HT1080 (cell line): ENCODE measurements at regions not wholly inside any gene's neighbourhood (a gene's known extent, or its start where the extent isn't known, plus 50 kb on each side); places are given as distances from the start of the nearest gene placed in this dataset.

Source experiments
- DNase-seq: peaks from one replicate; pipeline ENCODE4 v3.0.0-alpha.2; 2015; ENCODE audit warnings: low read depth

DNA sequence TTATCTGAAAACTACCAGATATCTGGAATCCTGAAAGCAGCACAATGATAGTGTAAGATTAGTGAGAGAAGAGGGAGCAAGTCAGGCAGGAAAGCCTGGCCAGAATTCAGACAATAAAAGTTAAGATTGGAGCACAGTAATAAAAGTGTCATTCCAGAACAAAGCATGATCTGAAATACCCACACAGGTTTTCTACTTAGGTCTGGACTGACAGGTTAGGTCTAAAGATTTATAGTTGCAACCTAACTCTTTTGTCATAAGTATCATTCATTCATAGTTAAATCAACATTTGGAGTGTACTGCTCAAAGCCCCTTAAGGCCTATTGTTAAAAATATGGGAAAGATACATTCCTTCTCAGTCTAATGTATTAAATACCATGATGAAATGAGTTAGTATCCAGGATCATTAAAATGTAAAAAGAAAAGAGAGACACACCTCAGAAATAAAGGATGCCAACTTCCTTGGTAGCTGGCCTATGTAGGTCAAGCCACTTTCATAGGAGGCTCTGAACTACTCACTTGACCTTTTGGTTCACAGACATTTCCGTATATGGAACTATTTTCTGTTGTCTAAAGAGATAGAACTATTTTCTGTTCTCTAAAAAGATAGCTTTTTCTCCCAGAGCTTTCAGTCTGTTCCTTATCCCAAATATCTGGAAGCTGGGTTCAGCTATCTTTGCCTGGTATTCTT, 105.2 kb downstream of the FAS start:
- no peak for DNase-seq

DNA sequence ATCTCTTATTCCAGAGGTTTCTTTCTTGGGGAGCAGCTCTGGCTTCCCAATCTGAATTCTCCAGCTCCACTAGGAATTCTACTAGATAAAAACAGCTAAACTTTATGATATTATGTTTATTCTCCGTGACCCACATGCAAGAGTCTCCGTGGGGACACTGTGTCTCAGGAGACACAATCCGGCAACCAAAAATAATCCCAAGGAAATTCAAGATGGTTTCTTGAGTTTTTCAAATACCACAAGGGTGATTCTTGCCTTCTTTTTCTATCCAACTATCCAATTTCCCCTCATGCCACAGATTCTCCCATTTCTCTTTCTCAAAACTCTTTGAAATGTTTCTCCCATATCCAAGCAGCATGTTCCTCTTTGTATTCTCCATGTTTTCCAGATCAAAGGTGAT, 103.1 kb downstream of the FAS start:
- DNase-seq: no peak

DNA sequence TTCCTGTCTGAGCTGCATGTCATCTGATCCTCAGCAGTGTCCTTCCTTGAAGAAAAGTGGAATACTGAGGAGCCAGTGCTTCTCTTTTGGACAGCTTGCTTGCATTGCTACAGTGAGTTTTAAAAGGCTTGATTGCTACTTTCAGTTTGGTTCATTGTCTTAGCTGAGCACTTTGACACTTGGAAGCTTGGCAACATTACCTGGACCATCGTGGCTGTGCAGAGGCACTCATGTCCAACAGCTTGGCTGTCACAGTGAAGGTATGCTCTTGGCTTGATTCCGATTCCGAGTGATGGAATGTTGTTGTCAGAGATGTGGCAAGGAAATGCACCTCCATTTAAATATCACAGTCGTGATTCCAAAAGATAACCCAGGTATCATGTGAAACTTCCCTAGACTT, 102.4 kb downstream of the FAS start:
- no peak for DNase-seq

DNA sequence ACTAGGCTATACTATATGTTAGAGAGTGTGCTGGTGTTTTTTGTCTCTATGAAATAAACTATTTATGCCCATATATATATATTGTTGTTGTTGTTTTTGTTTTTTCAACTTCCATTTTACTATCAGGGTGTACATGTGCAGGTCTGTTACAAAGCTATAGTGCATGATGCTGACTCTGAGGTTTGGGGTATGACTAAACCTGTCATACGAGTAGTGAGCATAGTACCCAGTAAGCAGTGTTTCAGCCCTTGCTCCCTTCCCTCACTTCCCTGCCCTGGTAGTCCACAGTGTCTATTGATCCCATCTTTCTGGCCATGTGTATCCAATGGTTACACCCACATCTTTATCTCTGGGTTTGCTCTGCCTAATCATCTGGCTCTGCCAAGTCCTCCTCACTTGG, 101.8 kb downstream of the FAS start:
- no peak for DNase-seq

DNA sequence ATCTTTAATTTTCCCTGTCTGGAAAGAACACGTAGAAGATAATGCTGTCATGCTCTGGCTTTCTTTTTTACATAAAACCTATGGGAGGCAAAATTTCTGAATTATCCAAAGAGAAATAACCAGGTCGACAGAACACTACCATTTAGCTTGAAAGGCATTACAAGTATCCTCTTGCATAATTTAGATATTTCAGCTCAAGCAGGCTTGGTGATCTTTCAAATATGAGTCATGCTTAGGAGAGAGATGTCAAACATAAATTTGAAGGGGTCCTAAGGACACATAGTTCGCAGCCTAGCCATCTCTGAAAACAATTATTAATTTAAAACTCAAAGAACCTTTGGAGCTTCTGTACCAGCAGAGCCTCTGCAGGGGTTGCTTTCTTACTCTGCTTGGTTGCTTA, 100.9 kb downstream of the FAS start:
- no peak for DNase-seq

DNA sequence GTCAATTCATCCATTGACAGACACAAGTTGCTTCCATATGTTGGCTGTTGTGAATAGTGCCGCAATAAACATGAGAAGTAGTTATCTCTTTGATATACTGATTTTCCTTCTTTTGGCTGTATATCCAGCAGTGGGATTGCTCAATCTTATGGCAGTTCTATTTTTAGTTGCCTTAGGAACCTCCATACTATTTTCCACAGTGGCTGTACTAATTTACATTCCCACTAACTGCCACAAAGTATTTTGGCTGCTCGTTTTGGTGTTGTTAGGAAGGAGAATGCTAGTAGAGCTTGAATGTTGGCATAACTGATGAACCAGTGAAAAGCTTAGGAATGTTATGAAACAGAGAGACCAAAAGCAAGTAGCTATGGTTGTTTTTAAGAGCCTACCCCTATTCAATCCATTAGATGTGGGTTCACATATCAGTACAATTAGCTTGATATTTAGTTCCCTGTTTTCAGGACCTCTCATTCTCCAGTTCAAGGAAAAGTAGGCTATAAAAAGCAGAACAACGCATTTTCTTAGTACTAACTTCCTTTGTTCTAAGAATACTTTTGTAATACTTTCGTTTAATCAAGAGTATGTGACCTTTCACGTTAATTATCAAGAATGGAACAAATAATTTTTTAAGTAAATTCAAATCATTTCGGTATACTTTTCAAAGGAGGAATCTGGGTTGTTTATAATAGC, 100.3 kb downstream of the FAS start:
- no peak for DNase-seq

DNA sequence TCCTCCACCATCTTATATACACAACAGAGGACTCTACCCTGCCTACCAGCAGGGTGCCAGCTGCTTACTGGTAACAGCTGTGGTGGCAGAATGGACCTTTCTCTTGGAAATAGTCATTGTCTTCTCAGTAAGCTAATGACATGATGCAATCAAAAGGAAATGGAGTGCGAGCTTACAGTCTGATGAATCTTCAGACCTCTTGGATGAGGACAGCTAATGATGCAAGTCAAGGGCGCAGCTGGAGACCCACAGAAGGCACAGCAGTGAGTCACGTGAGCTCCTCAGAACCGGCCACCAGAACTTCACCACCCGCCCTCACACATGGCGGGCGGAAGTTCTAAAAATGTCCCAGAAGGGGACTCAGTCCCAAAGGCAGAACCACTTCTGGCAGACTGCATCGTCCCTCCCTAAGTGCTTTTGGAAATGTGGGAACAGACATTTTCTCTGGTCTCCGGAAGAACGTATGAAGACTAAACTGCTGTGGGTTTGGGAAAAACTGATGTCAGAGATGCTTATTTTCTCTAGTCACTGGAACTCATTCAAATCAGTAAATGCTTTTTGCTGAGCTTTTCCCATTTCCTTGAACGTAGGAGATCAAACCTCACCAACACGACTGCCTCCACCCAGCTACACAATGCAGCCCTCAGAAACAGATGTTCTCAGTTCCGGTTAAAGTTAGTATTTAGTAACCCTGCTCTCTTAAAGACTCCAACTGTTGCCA, 96.4 kb downstream of the FAS start:
- peak; percentile 59 for DNase-seq

DNA sequence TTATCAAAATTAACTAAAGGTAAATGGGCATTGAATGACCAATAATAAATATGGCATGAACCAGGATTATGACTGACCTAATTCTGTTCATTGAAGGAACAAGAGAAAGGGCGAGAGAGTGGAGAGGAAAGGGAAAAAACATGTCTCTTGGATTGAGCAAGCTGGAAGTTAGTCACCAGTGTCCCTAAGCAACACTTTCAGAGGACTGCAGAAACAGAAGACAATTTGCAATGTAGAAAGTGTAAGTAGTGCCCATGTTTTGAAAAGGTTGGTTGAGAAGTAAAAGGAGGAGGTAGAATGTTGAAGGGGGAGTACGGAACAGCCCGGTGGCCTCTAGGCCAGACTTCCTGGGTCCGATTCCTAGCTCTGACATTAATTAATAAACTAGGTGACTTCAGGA, 94.6 kb downstream of the FAS start:
- no peak for DNase-seq

DNA sequence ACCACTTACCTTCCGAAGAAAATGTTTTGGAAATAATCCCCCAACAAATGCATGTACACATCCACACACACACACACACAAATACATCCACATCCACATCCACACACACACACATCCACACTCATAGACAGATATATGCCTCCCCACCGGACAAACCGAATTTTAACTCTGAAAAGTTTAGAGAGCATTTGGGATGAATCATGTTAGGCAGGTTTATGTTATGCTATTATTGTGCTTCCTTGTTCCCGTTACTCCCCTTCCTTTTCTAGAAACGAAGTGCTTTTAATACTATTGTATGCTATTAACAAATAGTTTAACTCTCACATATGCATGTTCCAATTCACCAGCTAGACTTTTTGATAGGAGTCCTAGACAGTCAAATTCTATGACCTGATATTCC, 91.5 kb downstream of the FAS start:
- no peak for DNase-seq

DNA sequence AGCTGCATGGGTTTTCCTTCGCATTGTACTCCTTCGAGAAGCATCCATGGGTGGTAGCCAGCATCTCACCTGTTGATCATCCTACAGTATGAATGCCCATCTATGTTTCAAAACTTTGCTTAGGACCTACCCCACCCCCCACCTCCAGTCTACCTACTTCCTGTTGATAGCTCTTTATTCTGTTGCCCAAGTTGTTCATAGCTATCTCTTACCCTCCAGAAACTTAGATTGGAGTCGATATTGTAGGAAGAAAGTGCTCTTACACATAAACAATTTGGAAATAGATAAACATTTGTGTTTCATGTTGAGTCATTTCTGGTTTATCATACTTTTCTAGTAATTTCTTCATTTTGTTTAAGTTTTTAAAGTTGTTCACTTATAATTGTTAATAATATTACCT, 90.1 kb downstream of the FAS start:
- no peak for DNase-seq

DNA sequence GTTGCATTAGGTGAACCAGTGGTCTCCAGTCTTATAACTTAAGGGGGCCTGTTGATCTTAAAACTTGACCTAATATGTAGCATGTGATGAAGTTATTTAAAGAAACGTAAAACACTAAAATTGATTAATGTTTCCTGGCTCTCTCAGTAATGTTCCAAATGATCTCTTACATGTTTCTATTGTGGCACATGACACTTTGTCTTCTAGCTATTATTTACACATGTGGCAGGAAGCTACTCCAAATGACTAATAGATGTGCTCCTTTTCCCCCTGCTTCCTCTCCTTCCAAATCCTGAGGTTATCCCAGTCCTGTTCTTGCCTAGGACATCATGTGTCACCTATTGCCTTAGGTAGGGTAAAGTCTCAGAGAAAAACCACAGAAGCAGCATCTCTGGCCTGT, 89.4 kb downstream of the FAS start:
- DNase-seq: peak; percentile 61

DNA sequence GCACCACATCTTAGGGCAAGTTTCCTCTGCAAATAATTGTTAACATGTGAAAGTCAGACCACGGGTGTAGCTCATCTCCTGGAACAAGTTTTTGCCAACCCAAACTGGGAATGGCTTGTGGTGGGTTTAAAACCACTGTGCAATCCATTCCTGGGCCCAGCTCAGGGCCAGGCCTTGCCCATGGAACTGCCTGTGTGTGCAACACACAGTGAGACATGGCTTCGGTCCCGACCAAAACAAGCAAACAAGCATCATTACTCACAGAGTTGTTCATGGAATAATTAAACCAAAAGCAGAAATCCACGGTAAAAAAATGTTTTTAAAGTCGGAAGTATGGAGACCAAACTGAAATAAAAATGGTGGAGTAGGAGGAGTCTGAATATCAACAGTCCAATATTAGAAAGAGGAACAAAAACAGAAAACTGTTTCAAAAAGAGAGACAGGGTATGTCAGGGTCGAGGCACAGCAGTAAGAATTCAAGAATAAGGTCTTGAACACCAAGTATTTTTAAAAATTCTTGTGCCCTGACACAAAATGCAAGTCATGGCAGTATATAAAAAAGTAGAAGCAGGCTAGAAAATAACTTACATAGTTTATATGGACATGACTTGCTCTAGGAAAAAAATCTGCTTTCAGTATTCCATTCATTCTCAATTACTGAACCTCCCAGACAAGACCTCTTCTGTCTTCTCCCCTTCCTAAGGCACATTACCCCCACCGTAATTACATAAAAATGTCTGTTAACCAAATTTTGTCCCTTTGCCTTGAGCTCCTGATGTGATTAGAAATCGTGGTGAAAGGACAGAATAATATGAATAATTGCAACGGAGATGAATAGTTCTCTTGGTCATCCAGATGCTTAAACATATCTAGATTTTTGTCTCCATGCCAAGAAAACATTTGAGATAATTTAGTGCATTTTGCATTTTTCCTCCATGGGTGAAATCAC, 88.4 kb downstream of the FAS start:
- no peak for DNase-seq

DNA sequence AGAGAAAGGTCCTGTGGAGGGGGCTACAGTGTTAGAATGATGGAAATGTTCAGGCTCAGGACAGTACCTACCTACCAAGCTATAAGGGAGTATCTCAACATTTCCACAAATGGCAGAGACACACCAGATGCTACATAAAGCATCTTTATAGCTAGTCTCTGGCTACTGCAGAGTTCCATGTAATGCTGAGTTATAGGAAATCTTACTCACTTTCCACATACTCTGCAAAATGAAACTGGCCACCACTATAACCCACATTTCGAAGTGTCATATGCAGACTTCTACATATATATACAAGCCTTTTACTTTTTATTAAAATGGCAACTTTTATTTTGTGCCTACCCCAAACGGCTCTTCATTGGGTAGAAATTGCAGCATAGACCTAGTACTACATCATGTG, 85.5 kb downstream of the FAS start:
- DNase-seq: no peak

DNA sequence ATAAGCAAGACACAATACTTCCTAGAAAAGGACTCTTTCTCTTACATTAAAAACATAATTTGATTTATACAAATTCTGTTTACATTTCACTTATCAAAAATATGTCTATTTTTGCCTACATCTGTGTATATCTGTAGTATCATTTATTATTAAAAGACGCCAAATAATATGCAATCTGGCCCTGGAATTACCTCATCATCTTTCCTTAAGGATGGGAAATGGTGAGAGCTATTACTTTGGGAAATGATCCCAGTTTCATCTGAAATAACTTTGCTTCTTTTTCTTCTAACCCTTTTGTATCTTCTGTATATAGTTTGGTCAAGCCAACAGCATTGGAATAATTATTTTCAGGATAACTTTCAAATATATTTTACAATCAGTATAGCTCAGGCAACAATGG, 85.0 kb downstream of the FAS start:
- DNase-seq: no peak

DNA sequence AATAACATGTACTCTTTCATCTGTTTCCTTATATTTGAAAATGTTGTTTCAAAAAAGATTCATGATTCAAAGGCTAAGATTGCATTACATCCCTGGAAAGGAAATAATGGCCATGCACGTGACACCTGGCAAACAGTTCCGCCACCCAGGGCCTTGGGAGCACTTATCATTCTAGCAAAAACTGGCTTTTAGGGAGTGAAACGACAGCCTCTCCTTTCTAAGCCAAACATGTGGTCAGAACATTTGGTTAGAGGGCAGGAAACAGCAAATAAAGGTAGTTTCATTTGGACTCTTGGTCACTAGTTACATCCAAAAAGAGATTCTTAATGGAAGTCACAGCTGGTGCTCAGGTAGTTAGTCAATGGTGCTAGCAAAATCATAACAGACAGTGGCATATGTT, 83.5 kb downstream of the FAS start:
- DNase-seq: no peak

DNA sequence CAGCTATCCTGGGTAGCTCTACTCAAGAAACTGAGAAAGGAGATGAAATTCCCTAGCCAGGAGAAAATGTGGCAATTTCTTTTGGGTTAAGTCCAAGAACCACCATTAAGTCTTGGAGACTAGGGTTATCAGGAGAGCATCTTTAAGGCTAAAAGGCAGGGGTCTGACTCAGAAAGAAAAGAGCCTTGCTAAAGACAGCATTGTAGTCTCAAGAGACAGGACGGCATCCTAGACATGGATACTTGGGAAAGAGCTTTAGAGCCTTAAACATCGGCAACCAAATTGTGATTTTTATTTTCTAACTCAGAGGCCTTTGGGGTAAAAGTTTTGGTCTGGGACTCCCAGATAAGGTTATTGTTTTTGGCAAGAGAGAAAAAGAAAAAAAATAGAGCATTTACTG, 83.1 kb downstream of the FAS start:
- no peak for DNase-seq

DNA sequence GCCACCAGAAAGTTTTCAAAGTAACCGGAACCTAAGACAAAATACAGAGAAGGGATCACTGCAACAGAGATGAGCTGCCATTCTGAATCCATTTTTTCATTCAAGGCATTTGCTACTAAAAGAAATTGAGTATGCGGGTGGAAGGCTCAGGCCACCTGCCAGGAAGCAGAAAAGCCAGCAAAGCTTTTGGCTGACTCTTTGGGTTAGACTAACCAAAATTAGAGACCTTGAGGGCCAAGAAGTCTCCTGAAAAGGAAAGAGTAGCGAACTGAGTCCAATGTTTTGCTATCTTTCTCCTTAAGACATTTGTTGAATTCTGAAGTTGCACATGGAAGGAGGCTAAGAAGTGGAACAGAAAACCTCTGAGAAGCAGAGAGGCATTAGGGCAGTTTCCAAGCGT, 79.0 kb downstream of the FAS start:
- DNase-seq: no peak
